Endodermal cell (in vitro differentiated cells): ENCODE measurements at regions not wholly inside any gene's neighbourhood (a gene's known extent, or its start where the extent isn't known, plus 50 kb on each side); places are given as distances from the start of the nearest gene placed in this dataset.

ENCODE experiments used
- DNase-seq: peaks from one replicate; pipeline ENCODE4 v3.0.0-alpha.2; 2017
- H3K27ac ChIP-seq: 2 replicates; pipeline ENCODE4 v1.5.1; 2013; ENCODE audit warnings: mild to moderate bottlenecking, low read depth, low read length, moderate library complexity
- H3K27me3 ChIP-seq: 2 replicates; pipeline ENCODE4 v1.6.1; 2013; ENCODE audit warnings: mild to moderate bottlenecking, low read length, moderate library complexity; ENCODE audit not compliant: insufficient read depth, control insufficient read depth, poor library complexity, severe bottlenecking
- H3K36me3 ChIP-seq: 2 replicates; pipeline ENCODE4 v1.7.0; 2013; ENCODE audit warnings: mild to moderate bottlenecking, low read length, moderate library complexity; ENCODE audit not compliant: control insufficient read depth, insufficient read depth
- H3K4me1 ChIP-seq: one replicate; pipeline ENCODE4 v1.7.0; 2013; ENCODE audit warnings: low read length; ENCODE audit not compliant: control insufficient read depth, insufficient read depth
- H3K4me3 ChIP-seq: 2 replicates; pipeline ENCODE4 v1.5.1; 2013; ENCODE audit warnings: mild to moderate bottlenecking, low read length, moderate library complexity
- H3K9ac ChIP-seq: 2 replicates; pipeline ENCODE4 v1.6.1; 2013; ENCODE audit warnings: mild to moderate bottlenecking, low read length, moderate library complexity; ENCODE audit not compliant: poor library complexity, severe bottlenecking; ENCODE audit errors: extremely low read depth
- H3K9me3 ChIP-seq: 2 replicates; pipeline ENCODE4 v1.6.1; 2013; ENCODE audit warnings: mild to moderate bottlenecking, low read length, moderate library complexity; ENCODE audit not compliant: control insufficient read depth
- H3K27ac Mint-ChIP-seq: 2 replicates; pipeline ENCODE4 v1.8.0; 2020; ENCODE audit warnings: mixed read lengths
- H3K27me3 Mint-ChIP-seq: 2 replicates; pipeline ENCODE4 v1.8.0; 2021; ENCODE audit warnings: mild to moderate bottlenecking, mixed read lengths; ENCODE audit not compliant: insufficient read depth
- H3K36me3 Mint-ChIP-seq: 2 replicates; pipeline ENCODE4 v1.8.0; 2020; ENCODE audit warnings: low read depth, mixed read lengths
- H3K4me1 Mint-ChIP-seq: 2 replicates; pipeline ENCODE4 v1.8.0; 2020; ENCODE audit warnings: mixed read lengths
- H3K4me3 Mint-ChIP-seq: 2 replicates; pipeline ENCODE4 v1.8.0; 2020; ENCODE audit warnings: mild to moderate bottlenecking, moderate library complexity, mixed read lengths
- H3K9me3 Mint-ChIP-seq: 2 replicates; pipeline ENCODE4 v1.8.0; 2020; ENCODE audit warnings: mild to moderate bottlenecking, mixed read lengths
- CTCF ChIP-seq: fragments of 200-600 bp; sonication (generic); conservative IDR thresholded peaks from 2 replicates; pipeline ENCODE4 v1.5.0; 2021; ENCODE audit warnings: antibody characterized with exemption, mild to moderate bottlenecking
- WGBS, 2 experiments: methylation state at CpG; one replicate each; pipeline versions ENCODE4 v1.1.5 to v1.1.7; 2013; ENCODE audit warnings: missing lambda C conversion rate in 2 of 2, mixed read lengths in 1 of 2; ENCODE audit not compliant: insufficient coverage in 1 of 2, insufficient read length in 1 of 2; 5-methylcytosine and 5-hydroxymethylcytosine counted together

- Mint-ChIP-seq H3K4me3 (no peak overlapping the region), H3K9me3 (no peaks in the 10 kb centered on the region), H3K4me1 (no peaks in the 10 kb centered on the region), H3K27me3 (no peaks in the 10 kb centered on the region), H3K36me3 (no peaks in the 10 kb centered on the region), H3K27ac (no peak overlapping the region)
- TF ChIP-seq CTCF, result no peak
- no peak overlapping the region for H3K27ac ChIP-seq
- 90 to 91% methylated on average over 2 of the region's 2 CpGs for WGBS, 2 experiments
- no peak overlapping the region for H3K9ac ChIP-seq
- H3K9me3 ChIP-seq, result no peaks in the 10 kb centered on the region
- H3K36me3 ChIP-seq, result no peaks in the 10 kb centered on the region
- DNase-seq, result no peak
- H3K27me3 ChIP-seq, result no peaks in the 10 kb centered on the region
- H3K4me1 ChIP-seq, result no peaks in the 10 kb centered on the region
- no peak overlapping the region for H3K4me3 ChIP-seq
These were observed 184.4 kb upstream of the PALMD start for GRCh38 chr1:99461499-99461898.

- no peak overlapping the region for H3K27ac Mint-ChIP-seq
- H3K27me3 ChIP-seq, result no peaks in the 10 kb centered on the region
- 84% methylated on average over 1 of the region's 1 CpG; no CpG with 5 or more reads in 1 of the 2 experiments for WGBS, 2 experiments
- H3K36me3 Mint-ChIP-seq, result no peaks in the 10 kb centered on the region
- H3K4me1 ChIP-seq, result no peaks in the 10 kb centered on the region
- TF ChIP-seq CTCF, result no peak
- H3K9ac ChIP-seq, result no peak overlapping the region
- H3K27me3 Mint-ChIP-seq, result no peaks in the 10 kb centered on the region
- no peaks in the 10 kb centered on the region for H3K36me3 ChIP-seq
- H3K9me3 ChIP-seq, result no peaks in the 10 kb centered on the region
- no peak for DNase-seq
- no peak overlapping the region for H3K27ac ChIP-seq
- no peaks in the 10 kb centered on the region for H3K4me1 Mint-ChIP-seq
- H3K9me3 Mint-ChIP-seq, result no peaks in the 10 kb centered on the region
- no peak overlapping the region for H3K4me3 ChIP-seq
- no peak overlapping the region for H3K4me3 Mint-ChIP-seq
These were observed 181.2 kb upstream of the PALMD start for GRCh38 chr1:99464738-99465137.

DNA sequence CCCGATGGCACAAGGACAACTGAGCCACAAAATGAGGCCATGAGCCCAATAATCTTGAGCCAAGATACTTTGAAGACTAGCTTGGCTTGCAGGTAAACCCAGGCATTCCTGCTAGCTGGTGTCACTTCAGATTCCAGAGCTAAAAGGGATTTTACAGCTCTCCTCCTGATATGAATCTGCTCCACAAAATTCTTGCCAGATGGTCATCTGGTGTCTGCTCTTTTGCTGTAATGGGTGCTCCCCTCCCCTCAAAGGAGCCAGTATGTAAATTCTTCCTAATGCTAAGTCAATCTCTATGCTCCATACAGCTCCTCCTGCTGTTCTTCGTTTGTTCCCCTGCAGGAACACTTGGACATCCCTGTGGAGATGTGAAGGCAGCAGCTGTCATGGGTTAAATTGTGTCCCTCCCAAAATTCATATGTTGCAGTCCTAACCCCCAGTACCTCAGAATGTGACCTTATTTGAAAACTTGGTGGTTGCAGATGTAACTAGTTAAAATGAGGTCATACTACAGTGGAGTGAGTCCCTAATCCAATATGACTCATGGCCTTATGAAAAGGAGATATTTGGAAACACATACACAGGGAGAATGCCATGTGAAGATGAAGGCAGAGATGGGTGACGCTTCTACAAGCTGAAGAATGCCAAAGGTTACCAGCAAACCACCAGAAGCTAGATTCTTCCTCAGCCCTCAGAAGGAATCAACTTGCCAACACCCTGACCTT is 180.6 kb upstream of the PALMD start:
- Histone ChIP-seq H3K27ac (no peak overlapping the region), H3K9ac (no peak overlapping the region), H3K36me3 (no peaks in the 10 kb centered on the region), H3K9me3 (no peaks in the 10 kb centered on the region), H3K4me3 (no peak overlapping the region), H3K4me1 (no peaks in the 10 kb centered on the region), H3K27me3 (no peaks in the 10 kb centered on the region)
- Mint-ChIP-seq H3K36me3 (no peaks in the 10 kb centered on the region), H3K27me3 (no peaks in the 10 kb centered on the region), H3K27ac (no peak overlapping the region), H3K9me3 (no peaks in the 10 kb centered on the region), H3K4me1 (no peaks in the 10 kb centered on the region), H3K4me3 (no peak overlapping the region)
- 90 to 100% methylated on average over 2 to 3 of the region's 3 CpGs for WGBS, 2 experiments
- no peak for DNase-seq
- no peak for TF ChIP-seq CTCF
